Vagina (tissue), 2 donors: ENCODE measurements at regions not wholly inside any gene's neighbourhood (a gene's known extent, or its start where the extent isn't known, plus 50 kb on each side); places are given as distances from the start of the nearest gene placed in this dataset.

Source experiments
- POLR2A ChIP-seq, 2 donors: fragments of 450-650 bp; IDR thresholded peaks; one replicate each; pipeline ENCODE4 v1.6.1; 2017; ENCODE audit warnings: antibody characterized with exemption in 2 of 2, mild to moderate bottlenecking in 2 of 2, moderate library complexity in 2 of 2
- TF ChIP-seq, protein P1 (sequence below), 3 experiments: fragments of 450-650 bp in 2 of 3; fragments of 200-600 bp in 1 of 3; sonication (generic) in 1 of 3; IDR thresholded peaks; one replicate each; pipeline ENCODE4 v1.5.1; 2017 to 2019; ENCODE audit warnings: antibody characterized with exemption in 3 of 3, mild to moderate bottlenecking in 2 of 3, moderate library complexity in 2 of 3

- TF ChIP-seq, protein P1, sequence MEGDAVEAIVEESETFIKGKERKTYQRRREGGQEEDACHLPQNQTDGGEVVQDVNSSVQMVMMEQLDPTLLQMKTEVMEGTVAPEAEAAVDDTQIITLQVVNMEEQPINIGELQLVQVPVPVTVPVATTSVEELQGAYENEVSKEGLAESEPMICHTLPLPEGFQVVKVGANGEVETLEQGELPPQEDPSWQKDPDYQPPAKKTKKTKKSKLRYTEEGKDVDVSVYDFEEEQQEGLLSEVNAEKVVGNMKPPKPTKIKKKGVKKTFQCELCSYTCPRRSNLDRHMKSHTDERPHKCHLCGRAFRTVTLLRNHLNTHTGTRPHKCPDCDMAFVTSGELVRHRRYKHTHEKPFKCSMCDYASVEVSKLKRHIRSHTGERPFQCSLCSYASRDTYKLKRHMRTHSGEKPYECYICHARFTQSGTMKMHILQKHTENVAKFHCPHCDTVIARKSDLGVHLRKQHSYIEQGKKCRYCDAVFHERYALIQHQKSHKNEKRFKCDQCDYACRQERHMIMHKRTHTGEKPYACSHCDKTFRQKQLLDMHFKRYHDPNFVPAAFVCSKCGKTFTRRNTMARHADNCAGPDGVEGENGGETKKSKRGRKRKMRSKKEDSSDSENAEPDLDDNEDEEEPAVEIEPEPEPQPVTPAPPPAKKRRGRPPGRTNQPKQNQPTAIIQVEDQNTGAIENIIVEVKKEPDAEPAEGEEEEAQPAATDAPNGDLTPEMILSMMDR (IDR thresholded peaks at IDR 0.05) = peak; percentile 46 to 77 (median 54)
- no peak for TF ChIP-seq POLR2A (IDR thresholded peaks at IDR 0.05)
Observed at GRCh38 chr10:21078410-21079329, 181.6 kb upstream of the NEBL start.
